ENCODE measurements at regions not wholly inside any gene's neighbourhood (a gene's known extent, or its start where the extent isn't known, plus 50 kb on each side); places are given as distances from the start of the nearest gene placed in this dataset.
"Not testable (repeated sequence)": the region's sequence is repeated elsewhere in the genome, so short reads cannot be mapped to it uniquely, and the experiment has no call there.

DNA sequence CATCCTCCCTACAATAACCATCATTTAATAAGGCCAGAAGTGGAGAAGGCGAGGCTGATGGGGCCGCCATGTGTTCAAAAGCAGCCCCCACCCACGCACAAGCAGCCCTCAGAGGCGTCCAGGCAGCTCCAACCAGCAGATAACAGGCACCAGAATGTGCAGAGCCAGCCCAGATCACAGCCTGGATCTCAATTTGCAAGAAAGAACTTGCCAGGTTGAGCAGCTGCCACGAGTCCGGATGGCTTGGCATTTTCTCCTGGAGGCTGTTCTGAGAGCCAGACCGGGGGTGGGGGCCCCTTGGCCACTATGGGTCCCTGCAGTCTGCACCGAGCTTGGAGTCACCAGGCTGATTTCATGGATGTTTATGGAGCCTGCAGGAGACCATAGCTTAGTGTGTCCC, 338.1 kb downstream of the PREX1 start:
- Histone ChIP-seq H3K4me3 (no peak overlapping the region), H3K27ac (no peak overlapping the region)
- TF ChIP-seq, protein P1, sequence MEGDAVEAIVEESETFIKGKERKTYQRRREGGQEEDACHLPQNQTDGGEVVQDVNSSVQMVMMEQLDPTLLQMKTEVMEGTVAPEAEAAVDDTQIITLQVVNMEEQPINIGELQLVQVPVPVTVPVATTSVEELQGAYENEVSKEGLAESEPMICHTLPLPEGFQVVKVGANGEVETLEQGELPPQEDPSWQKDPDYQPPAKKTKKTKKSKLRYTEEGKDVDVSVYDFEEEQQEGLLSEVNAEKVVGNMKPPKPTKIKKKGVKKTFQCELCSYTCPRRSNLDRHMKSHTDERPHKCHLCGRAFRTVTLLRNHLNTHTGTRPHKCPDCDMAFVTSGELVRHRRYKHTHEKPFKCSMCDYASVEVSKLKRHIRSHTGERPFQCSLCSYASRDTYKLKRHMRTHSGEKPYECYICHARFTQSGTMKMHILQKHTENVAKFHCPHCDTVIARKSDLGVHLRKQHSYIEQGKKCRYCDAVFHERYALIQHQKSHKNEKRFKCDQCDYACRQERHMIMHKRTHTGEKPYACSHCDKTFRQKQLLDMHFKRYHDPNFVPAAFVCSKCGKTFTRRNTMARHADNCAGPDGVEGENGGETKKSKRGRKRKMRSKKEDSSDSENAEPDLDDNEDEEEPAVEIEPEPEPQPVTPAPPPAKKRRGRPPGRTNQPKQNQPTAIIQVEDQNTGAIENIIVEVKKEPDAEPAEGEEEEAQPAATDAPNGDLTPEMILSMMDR (IDR thresholded peaks at IDR 0.05), result no peak
- DNase-seq (ENCODE audit: low spot score), result peak; percentile 33

DNA sequence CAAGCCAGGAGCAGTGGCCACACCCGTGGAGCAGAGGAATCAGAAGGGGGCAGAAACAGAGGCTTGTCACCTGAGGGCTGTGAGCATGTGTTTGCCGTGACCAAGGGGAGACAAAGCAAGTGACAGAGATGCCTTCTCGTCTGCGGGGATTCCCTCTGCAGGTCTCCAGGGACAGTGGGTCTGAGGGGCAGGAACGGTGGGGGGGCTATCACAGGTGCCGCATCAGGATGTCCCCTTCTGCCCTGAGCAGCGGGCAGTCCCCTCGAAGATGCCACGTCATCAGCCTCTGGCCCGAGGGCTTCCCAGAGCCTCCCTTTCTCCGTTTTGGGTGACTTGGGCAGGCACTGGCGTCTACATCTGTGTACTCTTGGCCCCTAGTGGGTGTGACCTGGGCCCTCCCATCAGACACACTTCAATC, 338.7 kb downstream of the PREX1 start:
- TF ChIP-seq, protein P1 (IDR thresholded peaks at IDR 0.05), result no peak
- H3K4me3 ChIP-seq, result no peak overlapping the region
- H3K27ac ChIP-seq, result no peak overlapping the region
- peak; percentile 43 for DNase-seq (ENCODE audit: low spot score)

DNA sequence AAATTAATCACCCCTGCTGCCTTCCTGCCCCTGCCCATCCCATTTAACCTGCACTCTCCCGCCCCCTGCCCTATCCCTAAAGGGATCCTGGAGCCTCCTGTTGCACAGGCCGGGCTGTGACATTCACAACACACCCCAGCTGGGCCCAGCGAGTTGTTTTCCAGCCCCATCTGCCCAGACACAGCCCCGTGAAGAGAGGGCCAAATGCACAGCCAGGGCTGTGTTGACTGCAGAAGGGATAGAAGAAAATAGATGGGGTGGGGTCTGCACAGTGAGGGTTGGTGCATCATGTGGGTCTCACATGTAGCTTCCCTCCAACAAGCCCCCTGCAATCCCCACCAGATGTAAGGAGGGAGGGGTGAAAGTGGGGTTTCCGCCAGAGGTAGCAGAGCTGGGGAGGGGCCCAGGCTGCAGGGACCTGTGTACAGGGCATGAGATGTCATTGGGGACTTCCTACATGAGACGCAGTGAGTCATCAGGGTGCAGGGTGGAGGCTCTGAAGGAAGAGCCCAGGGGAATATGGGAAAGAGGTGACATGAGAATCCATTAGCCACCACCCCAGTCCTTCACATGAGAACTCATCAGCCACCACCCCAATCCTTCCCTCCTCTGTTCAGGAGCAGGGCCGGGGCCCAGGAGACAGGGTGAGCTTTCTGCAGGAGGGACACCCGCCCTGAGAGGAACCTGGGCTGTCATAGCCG, 339.3 kb downstream of the PREX1 start:
- H3K4me3 ChIP-seq, H3K27ac ChIP-seq: not testable (repeated sequence)
- DNase-seq (ENCODE audit: low spot score), result peak; percentile 19

DNA sequence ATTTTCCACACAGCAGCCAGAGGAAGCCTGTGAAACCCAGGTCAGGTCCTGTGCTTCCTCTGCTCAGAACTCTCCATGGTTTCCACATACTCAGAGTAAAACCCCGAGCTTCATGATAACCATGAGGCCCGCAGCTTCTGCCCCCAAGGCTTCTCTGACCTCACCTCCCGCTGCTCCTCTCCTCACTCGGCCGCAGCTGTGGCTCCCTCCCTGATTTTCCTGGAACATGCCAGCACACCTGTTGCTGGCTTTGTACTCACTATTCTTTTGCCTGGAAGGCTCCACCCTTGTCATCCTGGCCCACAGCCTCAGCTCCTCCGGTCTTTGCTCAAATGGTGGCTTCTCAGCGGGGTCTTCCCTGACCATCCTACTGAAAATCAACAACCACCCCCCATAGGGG, 341.7 kb downstream of the PREX1 start:
- no peak for DNase-seq (ENCODE audit: low spot score)
- H3K4me3 ChIP-seq, result no peak overlapping the region
- TF ChIP-seq, protein P1 (IDR thresholded peaks at IDR 0.05), result no peak
- H3K27ac ChIP-seq, result no peak overlapping the region

DNA sequence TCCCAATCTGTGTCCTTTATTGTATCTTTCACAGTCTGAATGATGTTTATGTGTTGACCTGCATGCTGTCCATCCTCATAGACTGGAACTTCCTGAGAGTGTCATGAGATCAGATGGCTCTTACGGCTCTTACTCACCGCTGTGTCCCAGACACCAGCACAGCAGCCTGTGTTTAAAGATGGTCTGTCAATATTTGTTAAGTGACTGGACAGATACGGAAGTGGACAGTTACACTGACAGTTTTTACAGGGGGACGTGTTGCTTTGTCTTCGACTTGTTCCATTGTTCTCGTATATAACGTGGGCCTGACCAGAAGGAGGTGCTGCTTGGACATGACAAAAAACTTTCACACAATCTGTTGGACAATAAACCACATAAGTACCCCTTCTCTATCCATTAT, 342.6 kb downstream of the PREX1 start:
- not testable (repeated sequence) for H3K4me3 ChIP-seq; DNase-seq (ENCODE audit: low spot score); H3K27ac ChIP-seq

DNA sequence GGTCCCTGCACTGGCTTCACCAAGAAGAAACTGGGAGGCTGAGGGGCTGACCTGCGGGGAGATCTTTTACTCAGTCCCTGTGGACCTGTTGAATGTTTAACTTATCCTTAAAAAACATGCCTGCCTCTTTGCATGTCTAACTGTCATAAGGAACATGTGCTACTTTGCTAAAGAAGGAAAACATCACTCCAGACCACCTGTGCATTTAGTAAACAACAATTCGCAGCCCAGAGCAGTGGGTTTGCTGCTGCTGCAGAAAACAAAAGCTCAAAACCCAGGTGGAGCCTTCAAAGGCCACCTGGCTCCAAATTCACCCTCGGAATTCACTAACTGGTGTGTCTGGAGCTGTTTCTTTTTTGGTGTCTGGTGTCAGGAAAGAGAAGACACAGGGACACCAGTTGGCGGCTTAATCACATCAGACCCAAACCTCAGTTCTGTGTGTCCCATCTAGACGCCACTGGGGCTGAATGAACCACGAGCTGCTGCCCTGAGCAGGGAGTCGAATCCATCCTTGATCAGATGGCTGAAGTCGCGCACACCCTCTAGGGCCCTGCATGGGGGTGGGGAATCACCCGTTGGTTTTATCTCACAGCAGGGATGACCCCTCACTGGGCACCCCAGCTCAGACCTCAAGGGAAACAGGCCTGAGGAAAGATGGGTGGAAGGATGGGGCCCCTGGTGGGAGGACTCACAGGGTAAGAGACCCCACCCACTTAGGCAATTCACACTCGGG, 344.3 kb downstream of the PREX1 start:
- DNase-seq (ENCODE audit: low spot score), result no peak
- Histone ChIP-seq H3K27ac (no peak overlapping the region), H3K4me3 (no peak overlapping the region)
- TF ChIP-seq, protein P1 (IDR thresholded peaks at IDR 0.05), result no peak

DNA sequence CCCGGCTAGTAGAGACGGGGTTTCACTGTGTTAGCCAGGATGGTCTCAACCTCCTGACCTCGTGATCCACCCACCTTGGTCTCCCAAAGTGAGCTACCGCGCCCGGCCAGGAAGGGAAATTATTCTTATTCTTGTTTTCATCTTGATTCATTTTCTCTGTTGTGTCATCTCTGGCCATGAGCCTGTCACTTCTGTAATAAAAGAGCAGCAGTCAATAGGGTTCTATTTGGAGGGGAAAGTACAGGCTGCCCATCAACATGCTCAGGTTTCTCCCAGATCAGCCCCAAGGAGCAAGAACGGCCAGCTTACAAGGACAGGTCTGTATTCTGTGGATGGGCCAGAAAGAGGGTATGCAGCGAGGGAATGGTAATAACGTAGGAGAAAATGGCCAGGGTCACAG, 345.0 kb downstream of the PREX1 start:
- TF ChIP-seq, protein P1 (IDR thresholded peaks at IDR 0.05), result no peak
- H3K4me3 ChIP-seq, result no peak overlapping the region
- H3K27ac ChIP-seq, result no peak overlapping the region
- no peak for DNase-seq (ENCODE audit: low spot score)

DNA sequence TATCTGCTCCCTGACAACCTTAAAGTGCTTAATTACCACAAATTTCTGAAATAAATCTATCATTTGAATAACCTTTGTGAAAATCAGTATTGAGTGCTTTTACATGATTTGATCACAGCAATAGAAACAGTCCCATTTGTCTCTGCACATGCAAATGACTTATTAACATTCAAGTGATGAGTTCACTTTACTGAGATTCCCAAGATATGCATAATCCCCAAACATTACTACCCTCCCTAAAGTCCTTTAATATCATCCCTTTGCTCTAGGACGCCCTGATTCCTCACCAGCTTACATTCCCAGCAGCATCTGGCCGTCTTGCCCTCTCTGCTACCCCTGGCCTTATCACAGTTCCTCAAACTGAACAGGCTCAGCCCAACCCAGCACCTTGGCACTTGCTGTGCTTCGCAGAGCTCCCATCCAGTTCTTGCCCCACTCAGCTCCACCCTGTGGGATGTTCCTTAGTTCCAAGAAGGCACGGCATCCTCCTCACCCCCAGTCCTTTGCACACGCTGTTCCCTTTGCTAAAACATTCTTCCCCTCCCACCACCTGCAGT, 347.5 kb downstream of the PREX1 start:
- no peak for DNase-seq (ENCODE audit: low spot score)
- H3K4me3 ChIP-seq, result no peak overlapping the region
- no peak overlapping the region for H3K27ac ChIP-seq
- TF ChIP-seq, protein P1 (IDR thresholded peaks at IDR 0.05), result no peak
